GM12891 (cell line): ENCODE measurements at regions not wholly inside any gene's neighbourhood (a gene's known extent, or its start where the extent isn't known, plus 50 kb on each side); places are given as distances from the start of the nearest gene placed in this dataset.

Source experiments
- DNase-seq: peaks from one replicate; pipeline ENCODE4 v3.0.0; 2011; ENCODE audit warnings: low spot score; ENCODE audit not compliant: insufficient read length
- FAIRE-seq: peaks from 2 replicates; lab custom pipeline; 2011; peaks lifted over from hg19 to GRCh38; lab: Jason Lieb, UNC
- PAX5 ChIP-seq: IDR thresholded peaks from 2 replicates; pipeline ENCODE4 v1.6.1; 2011; ENCODE audit warnings: low read length, moderate library complexity, mild to moderate bottlenecking; ENCODE audit not compliant: insufficient read depth, severe bottlenecking
- POLR2A ChIP-seq: IDR thresholded peaks from 2 replicates; pipeline ENCODE4 v1.6.1; 2011; ENCODE audit warnings: low read depth, low read length, control low read depth
- POLR2AphosphoS5 ChIP-seq: IDR thresholded peaks from 2 replicates; pipeline ENCODE4 v1.6.1; 2011; ENCODE audit warnings: low read depth, low read length, control low read depth
- POU2F2 ChIP-seq: IDR thresholded peaks from 2 replicates; pipeline ENCODE4 v1.6.1; 2011; ENCODE audit warnings: low read depth, mild to moderate bottlenecking, control low read depth, low read length, moderate library complexity
- SPI1 ChIP-seq: IDR thresholded peaks from 2 replicates; pipeline ENCODE4 v1.6.1; 2011; ENCODE audit warnings: low read depth, low read length, control low read depth
- TAF1 ChIP-seq: IDR thresholded peaks from 2 replicates; pipeline ENCODE4 v1.6.1; 2011; ENCODE audit warnings: low read depth, low read length, control low read depth

DNA sequence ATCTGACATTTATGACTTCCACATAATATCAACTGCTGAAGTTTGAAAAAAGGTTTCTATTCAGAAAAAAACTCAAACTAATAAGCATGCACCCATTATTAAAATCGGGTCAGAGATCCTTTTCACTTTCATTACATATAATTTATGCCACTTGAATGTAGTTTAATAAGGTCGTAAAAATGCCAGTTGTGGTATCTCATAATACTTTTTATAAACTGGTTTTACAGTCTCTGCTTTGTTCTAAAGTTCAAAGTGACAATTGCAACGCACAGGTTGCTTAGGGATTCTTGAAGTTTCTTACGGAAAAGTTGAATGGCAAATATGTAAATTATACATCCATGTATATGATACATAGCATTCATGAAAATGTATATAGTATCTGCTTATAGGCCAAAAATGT, 229.4 kb upstream of the CEP162 start:
- DNase-seq, result no peak
- FAIRE-seq, result no peak
- TF ChIP-seq PAX5 (no peak), TAF1 (no peak), POLR2AphosphoS5 (no peak), POLR2A (no peak), SPI1 (no peak), POU2F2 (no peak)

DNA sequence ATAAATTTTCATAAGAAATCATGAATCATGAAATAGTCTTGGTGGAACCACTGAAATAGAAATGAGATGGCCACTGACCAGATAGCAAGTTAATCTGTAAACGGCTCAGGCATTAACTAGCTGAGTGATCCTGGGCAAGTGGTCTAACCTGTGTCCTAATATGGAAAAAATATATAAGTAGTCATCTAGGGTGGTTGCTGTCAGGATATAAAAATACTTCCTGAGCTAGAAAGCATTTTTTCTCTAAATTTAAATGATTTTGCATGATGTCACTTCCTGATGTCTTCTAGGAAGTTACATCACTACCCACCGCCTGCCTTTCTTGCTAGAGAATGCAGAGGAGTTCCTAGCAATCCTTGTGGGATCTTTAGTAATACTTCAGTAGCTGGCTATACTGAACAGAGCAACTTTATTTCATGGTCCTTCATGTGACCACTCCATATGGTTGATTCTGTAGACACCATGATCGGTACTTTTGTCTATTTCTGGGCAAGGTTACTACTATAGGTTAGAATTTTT, 228.1 kb upstream of the CEP162 start:
- FAIRE-seq, result no peak
- no peak for DNase-seq
- TF ChIP-seq POU2F2 (no peak), SPI1 (no peak), PAX5 (no peak), POLR2A (no peak), TAF1 (no peak), POLR2AphosphoS5 (no peak)

DNA sequence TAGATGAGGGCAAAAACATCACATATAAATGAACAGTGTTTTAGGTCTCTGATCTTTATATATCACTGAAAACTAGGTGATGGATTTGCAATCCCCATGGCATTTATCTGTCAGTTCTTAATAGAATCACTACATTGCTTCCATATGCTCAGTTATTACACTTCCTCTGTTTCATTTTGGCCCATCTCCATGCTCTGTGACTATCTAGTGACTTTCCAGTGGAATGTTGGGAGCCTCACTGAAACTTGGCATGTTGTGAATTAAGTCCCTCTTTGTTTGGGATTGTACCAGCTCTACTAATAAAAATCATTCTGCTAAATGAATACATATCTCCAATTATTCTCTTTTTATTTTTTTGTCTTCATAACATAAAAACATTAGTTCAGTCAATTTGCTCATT, 226.1 kb upstream of the CEP162 start:
- FAIRE-seq (no peak), DNase-seq (no peak)
- no peak for TF ChIP-seq SPI1
- no peak for TF ChIP-seq POU2F2
- TF ChIP-seq TAF1, result no peak
- TF ChIP-seq PAX5, result no peak
- TF ChIP-seq POLR2AphosphoS5, result no peak
- TF ChIP-seq POLR2A, result no peak

DNA sequence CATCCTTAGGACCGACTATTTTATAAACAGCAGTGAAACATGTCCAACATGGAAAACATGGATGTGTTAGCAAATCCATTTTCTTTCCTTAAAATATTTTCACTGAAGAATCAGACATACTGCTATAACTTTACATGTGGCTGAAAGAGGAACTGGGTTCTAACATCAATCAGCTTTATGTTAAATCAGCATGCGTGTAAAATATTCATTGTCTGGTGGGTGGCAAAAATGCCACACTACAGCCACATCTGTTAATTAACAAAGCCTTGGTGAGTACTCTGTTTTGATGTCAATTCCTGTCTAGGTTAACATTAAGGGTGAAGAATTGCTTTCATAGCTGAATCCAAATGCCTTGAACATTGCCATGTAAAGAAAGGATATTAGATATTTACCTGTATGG, 222.6 kb upstream of the CEP162 start:
- DNase-seq, result no peak
- FAIRE-seq, result no peak
- TF ChIP-seq POU2F2 (no peak), SPI1 (peak; percentile 38), TAF1 (no peak)

DNA sequence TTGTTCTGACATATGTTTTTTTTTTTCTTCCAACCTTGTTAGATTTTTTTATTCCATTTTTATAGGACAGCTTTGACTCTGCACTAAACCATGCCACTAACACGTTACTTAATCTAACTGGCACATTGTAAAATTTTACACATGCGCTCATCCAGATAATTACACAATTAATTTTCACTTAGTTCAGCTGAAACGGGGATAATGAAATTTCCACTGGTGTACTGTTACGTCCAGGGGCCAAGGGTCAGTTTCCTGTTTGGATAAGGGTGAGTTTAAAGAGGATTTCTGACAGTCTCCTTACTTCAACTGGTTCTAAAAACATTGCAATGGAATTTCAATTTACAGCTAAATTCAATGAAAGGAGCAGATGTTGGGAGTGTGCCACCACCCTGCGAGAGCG, 221.8 kb upstream of the CEP162 start:
- FAIRE-seq (no peak), DNase-seq (no peak)
- TF ChIP-seq TAF1 (no peak), POLR2AphosphoS5 (no peak), PAX5 (no peak), POLR2A (no peak), POU2F2 (no peak), SPI1 (no peak)

DNA sequence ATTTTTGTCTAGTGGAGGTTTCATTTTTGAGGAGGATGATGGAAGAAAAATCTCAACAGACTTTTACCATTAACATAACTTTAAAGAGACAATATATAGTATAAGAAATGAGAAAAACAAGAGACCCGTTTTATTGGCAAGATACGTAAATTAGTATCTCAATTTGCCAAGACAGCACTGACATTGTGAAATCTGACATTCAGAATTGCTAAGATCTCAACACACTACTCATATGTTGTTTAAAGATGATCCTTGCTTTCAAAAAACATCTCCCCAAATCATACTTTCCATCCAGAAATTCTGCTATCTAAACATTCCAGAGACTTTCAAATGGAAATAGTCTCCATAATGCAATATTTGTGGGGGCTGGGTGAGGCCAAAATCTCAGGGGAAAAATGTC, 220.9 kb upstream of the CEP162 start:
- FAIRE-seq (no peak), DNase-seq (no peak)
- TF ChIP-seq PAX5, result no peak
- no peak for TF ChIP-seq POLR2AphosphoS5
- TF ChIP-seq TAF1, result no peak
- TF ChIP-seq POU2F2, result no peak
- TF ChIP-seq POLR2A, result no peak
- TF ChIP-seq SPI1, result no peak

DNA sequence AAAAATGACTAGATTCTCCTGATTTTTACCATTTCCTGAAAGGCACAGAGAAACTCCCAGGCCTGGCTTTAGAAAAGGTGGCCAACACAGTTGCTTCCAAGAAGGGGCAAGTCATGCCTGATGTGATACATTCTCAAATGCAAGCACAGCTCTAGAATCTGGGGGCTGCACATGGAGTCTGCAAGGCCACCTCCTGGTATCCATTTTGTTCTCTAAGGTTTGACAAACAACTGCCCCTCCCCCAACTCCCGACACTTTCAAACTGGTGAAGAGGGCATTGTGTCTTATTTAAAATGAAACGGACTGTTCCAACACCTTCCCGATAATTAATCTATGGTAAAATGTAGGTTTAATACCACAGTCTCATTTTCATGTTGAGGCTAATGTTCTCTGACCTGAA, 220.2 kb upstream of the CEP162 start:
- no peak for DNase-seq
- TF ChIP-seq PAX5, result no peak
- TF ChIP-seq SPI1, result no peak
- no peak for TF ChIP-seq POU2F2
- no peak for TF ChIP-seq POLR2AphosphoS5
- no peak for FAIRE-seq

DNA sequence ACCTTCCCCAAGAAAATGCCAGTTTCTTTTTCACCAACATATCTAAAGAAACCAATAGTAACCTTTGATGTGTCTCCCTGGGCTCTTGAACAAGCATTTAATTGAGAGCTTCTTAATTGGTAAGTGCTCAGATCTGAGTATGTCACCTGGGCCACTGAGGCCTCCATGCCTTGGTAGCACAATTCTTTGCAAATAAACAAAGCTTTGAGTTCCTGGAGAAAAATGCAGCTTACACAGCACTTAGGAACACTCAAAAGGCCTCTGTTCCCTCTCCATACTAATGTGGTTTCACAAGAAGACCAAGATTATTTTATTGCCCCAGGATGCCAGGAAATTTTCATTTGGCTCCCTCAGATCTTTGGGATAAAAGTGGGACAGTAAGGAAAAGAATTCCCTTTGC, 217.6 kb upstream of the CEP162 start:
- no peak for DNase-seq
- FAIRE-seq, result no peak
- TF ChIP-seq SPI1 (no peak), POU2F2 (no peak), PAX5 (no peak), TAF1 (no peak), POLR2A (no peak), POLR2AphosphoS5 (no peak)

DNA sequence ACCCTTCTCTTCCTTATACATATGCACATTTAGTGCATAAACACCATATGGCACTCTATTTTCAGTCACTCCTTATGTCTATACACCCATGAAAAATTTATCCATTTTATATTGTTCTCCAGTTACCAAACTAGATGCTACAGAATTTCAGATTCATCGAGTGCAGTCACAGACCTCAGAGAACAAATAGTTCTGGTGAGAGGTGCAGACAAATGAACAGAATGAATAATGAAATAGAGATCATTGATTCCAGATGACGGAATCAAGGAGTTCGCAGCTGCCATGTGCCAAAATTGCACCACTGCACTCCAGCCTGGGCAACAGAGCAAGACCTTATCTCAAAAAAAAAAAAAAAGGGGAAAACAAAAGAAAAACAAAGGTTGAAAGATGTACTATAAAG, 214.8 kb upstream of the CEP162 start:
- FAIRE-seq, result no peak
- TF ChIP-seq TAF1, result no peak
- no peak for TF ChIP-seq SPI1
- no peak for TF ChIP-seq POLR2A
- TF ChIP-seq POU2F2, result no peak
- TF ChIP-seq POLR2AphosphoS5, result no peak
- no peak for TF ChIP-seq PAX5
- no peak for DNase-seq

DNA sequence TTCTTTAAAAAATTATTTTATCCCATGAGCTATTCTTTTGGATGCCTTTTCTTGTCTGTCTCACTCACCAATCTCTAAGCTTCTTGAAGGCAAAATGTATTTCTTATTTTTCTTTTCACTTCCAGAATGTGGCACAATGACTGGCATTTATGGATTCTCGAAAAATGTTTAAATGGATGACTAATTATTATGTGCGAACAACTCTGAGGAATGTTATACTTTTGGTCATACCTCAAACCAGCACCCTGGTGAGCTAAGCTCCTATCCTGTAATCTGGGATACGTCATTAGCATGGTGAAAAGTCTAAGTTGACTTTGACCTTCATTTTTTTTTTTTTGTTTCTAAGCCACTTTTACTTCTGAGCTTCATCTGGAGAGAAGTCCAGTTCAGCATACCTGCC, 214.0 kb upstream of the CEP162 start:
- FAIRE-seq (no peak), DNase-seq (no peak)
- TF ChIP-seq SPI1 (no peak), TAF1 (no peak), POLR2A (no peak), POLR2AphosphoS5 (no peak), PAX5 (no peak), POU2F2 (no peak)
